ENCODE measurements at regions not wholly inside any gene's neighbourhood (a gene's known extent, or its start where the extent isn't known, plus 50 kb on each side); places are given as distances from the start of the nearest gene placed in this dataset.
"Not testable (repeated sequence)": the region's sequence is repeated elsewhere in the genome, so short reads cannot be mapped to it uniquely, and the experiment has no call there.

GRCh38 chr12:85394065-85394464 lies 114.0 kb downstream of the ALX1 start:
- H3K9me3 ChIP-seq (ENCODE audit: control insufficient read depth, low read length, poor library complexity, severe bottlenecking) = no peaks in the 10 kb centered on the region
- ATAC-seq = no peak
- Mint-ChIP-seq H3K27me3 (no peaks in the 10 kb centered on the region), H3K4me3 (no peak overlapping the region), H3K27ac (no peak overlapping the region), H3K36me3 (ENCODE audit: low read depth) (no peaks in the 10 kb centered on the region), H3K4me1 (no peaks in the 10 kb centered on the region)
- no peak for DNase-seq

- DNase-seq (no peak), ATAC-seq (no peak)
- Mint-ChIP-seq H3K27ac (no peak overlapping the region), H3K4me3 (no peak overlapping the region), H3K27me3 (no peaks in the 10 kb centered on the region), H3K4me1 (no peaks in the 10 kb centered on the region), H3K36me3 (ENCODE audit: low read depth) (no peaks in the 10 kb centered on the region)
- H3K9me3 ChIP-seq (ENCODE audit: control insufficient read depth, low read length, poor library complexity, severe bottlenecking) = no peaks in the 10 kb centered on the region
These were observed 114.8 kb downstream of the ALX1 start for GRCh38 chr12:85394809-85395208.

- Mint-ChIP-seq H3K27me3 (no peaks in the 10 kb centered on the region), H3K4me3 (no peak overlapping the region), H3K4me1 (no peaks in the 10 kb centered on the region), H3K27ac (no peak overlapping the region), H3K36me3 (ENCODE audit: low read depth) (no peaks in the 10 kb centered on the region)
- DNase-seq (no peak), ATAC-seq (no peak)
- H3K9me3 ChIP-seq (ENCODE audit: control insufficient read depth, low read length, poor library complexity, severe bottlenecking) = no peaks in the 10 kb centered on the region
These were observed 125.2 kb downstream of the ALX1 start for GRCh38 chr12:85405262-85405661.

GRCh38 chr12:85405781-85406522 lies 125.9 kb downstream of the ALX1 start:
- no peak for DNase-seq
- H3K9me3 ChIP-seq (ENCODE audit: control insufficient read depth, low read length, poor library complexity, severe bottlenecking) = no peaks in the 10 kb centered on the region
- Mint-ChIP-seq H3K4me3 (no peak overlapping the region), H3K4me1 (no peaks in the 10 kb centered on the region), H3K27me3 (no peaks in the 10 kb centered on the region), H3K36me3 (ENCODE audit: low read depth) (no peaks in the 10 kb centered on the region), H3K27ac (no peak overlapping the region)
- no peak for ATAC-seq

GRCh38 chr12:85413266-85413665 lies 133.2 kb downstream of the ALX1 start:
- Mint-ChIP-seq H3K36me3 (ENCODE audit: low read depth) (no peaks in the 10 kb centered on the region), H3K27ac (no peak overlapping the region), H3K4me1 (no peaks in the 10 kb centered on the region), H3K27me3 (no peaks in the 10 kb centered on the region), H3K4me3 (no peak overlapping the region)
- DNase-seq (no peak), ATAC-seq (no peak)
- H3K9me3 ChIP-seq (ENCODE audit: control insufficient read depth, low read length, poor library complexity, severe bottlenecking) = no peaks in the 10 kb centered on the region

- no peaks in the 10 kb centered on the region for H3K4me1 Mint-ChIP-seq
These were observed 142.7 kb downstream of the ALX1 start for GRCh38 chr12:85422762-85423161.

GRCh38 chr12:85423947-85424346 lies 143.9 kb downstream of the ALX1 start:
- H3K9me3 ChIP-seq (ENCODE audit: control insufficient read depth, low read length, poor library complexity, severe bottlenecking) = no peaks in the 10 kb centered on the region
- Mint-ChIP-seq H3K4me1 (no peaks in the 10 kb centered on the region), H3K36me3 (ENCODE audit: low read depth) (no peaks in the 10 kb centered on the region), H3K27me3 (no peaks in the 10 kb centered on the region), H3K27ac (no peak overlapping the region), H3K4me3 (no peak overlapping the region)
- ATAC-seq (no peak), DNase-seq (no peak)

More at GRCh38 chr12:85422762-85423161, 142.7 kb downstream of the ALX1 start:
- Mint-ChIP-seq H3K27ac (no peak overlapping the region), H3K36me3 (ENCODE audit: low read depth) (no peaks in the 10 kb centered on the region), H3K4me3 (no peak overlapping the region), H3K27me3 (no peaks in the 10 kb centered on the region)
- DNase-seq (no peak), ATAC-seq (no peak)
- H3K9me3 ChIP-seq (ENCODE audit: control insufficient read depth, low read length, poor library complexity, severe bottlenecking) = no peaks in the 10 kb centered on the region

- Mint-ChIP-seq H3K27ac (no peak overlapping the region), H3K27me3 (no peaks in the 10 kb centered on the region), H3K4me1 (no peaks in the 10 kb centered on the region), H3K4me3 (no peak overlapping the region), H3K36me3 (ENCODE audit: low read depth) (no peaks in the 10 kb centered on the region)
- ATAC-seq (no peak), DNase-seq (no peak)
- no peaks in the 10 kb centered on the region for H3K9me3 ChIP-seq (ENCODE audit: control insufficient read depth, low read length, poor library complexity, severe bottlenecking)
These were observed 144.7 kb downstream of the ALX1 start for GRCh38 chr12:85424581-85425348.

- no peaks in the 10 kb centered on the region for H3K9me3 ChIP-seq (ENCODE audit: control insufficient read depth, low read length, poor library complexity, severe bottlenecking)
- no peaks in the 10 kb centered on the region for H3K27me3 Mint-ChIP-seq
- no peak overlapping the region for H3K4me3 Mint-ChIP-seq
- no peaks in the 10 kb centered on the region for H3K4me1 Mint-ChIP-seq
- DNase-seq (no peak), ATAC-seq (no peak)
- H3K36me3 Mint-ChIP-seq (ENCODE audit: low read depth) = no peaks in the 10 kb centered on the region
- H3K27ac Mint-ChIP-seq = no peak overlapping the region
These were observed 145.3 kb downstream of the ALX1 start for GRCh38 chr12:85425349-85425612.

GRCh38 chr12:85425926-85426325 lies 145.9 kb downstream of the ALX1 start:
- H3K9me3 ChIP-seq (ENCODE audit: control insufficient read depth, low read length, poor library complexity, severe bottlenecking) = no peaks in the 10 kb centered on the region
- ATAC-seq (no peak), DNase-seq (no peak)
- H3K36me3 Mint-ChIP-seq (ENCODE audit: low read depth) = no peaks in the 10 kb centered on the region
- no peaks in the 10 kb centered on the region for H3K4me1 Mint-ChIP-seq
- H3K27me3 Mint-ChIP-seq = no peaks in the 10 kb centered on the region
- H3K4me3 Mint-ChIP-seq = no peak overlapping the region
- H3K27ac Mint-ChIP-seq = no peak overlapping the region

- not testable (repeated sequence) for ATAC-seq; H3K4me3 Mint-ChIP-seq; H3K27ac Mint-ChIP-seq; H3K36me3 Mint-ChIP-seq (ENCODE audit: low read depth); H3K4me1 Mint-ChIP-seq; H3K27me3 Mint-ChIP-seq; DNase-seq; H3K9me3 ChIP-seq (ENCODE audit: control insufficient read depth, low read length, poor library complexity, severe bottlenecking)
These were observed 153.1 kb downstream of the ALX1 start for GRCh38 chr12:85433148-85433547.

- DNase-seq (no peak), ATAC-seq (no peak)
- H3K36me3 Mint-ChIP-seq (ENCODE audit: low read depth) = no peaks in the 10 kb centered on the region
- H3K9me3 ChIP-seq (ENCODE audit: control insufficient read depth, low read length, poor library complexity, severe bottlenecking) = no peaks in the 10 kb centered on the region
- H3K4me3 Mint-ChIP-seq = no peak overlapping the region
- no peaks in the 10 kb centered on the region for H3K27me3 Mint-ChIP-seq
- no peaks in the 10 kb centered on the region for H3K4me1 Mint-ChIP-seq
- no peak overlapping the region for H3K27ac Mint-ChIP-seq
These were observed 160.3 kb downstream of the ALX1 start for GRCh38 chr12:85440271-85440670.

GRCh38 chr12:85441025-85441424 lies 161.0 kb downstream of the ALX1 start:
- DNase-seq (no peak), ATAC-seq (no peak)
- H3K36me3 Mint-ChIP-seq (ENCODE audit: low read depth) = no peaks in the 10 kb centered on the region
- H3K27me3 Mint-ChIP-seq = no peaks in the 10 kb centered on the region
- H3K4me3 Mint-ChIP-seq = no peak overlapping the region
- H3K9me3 ChIP-seq (ENCODE audit: control insufficient read depth, low read length, poor library complexity, severe bottlenecking) = no peaks in the 10 kb centered on the region
- no peak overlapping the region for H3K27ac Mint-ChIP-seq
- no peaks in the 10 kb centered on the region for H3K4me1 Mint-ChIP-seq

GRCh38 chr12:85441741-85442140 lies 161.7 kb downstream of the ALX1 start:
- ATAC-seq = no peak
- H3K4me3 Mint-ChIP-seq = no peak overlapping the region
- H3K36me3 Mint-ChIP-seq (ENCODE audit: low read depth) = no peaks in the 10 kb centered on the region
- no peak for DNase-seq
- H3K27me3 Mint-ChIP-seq = no peaks in the 10 kb centered on the region
- H3K27ac Mint-ChIP-seq = no peak overlapping the region
- no peaks in the 10 kb centered on the region for H3K4me1 Mint-ChIP-seq
- H3K9me3 ChIP-seq (ENCODE audit: control insufficient read depth, low read length, poor library complexity, severe bottlenecking) = no peaks in the 10 kb centered on the region
